WTC11 (cell line): ENCODE measurements at regions not wholly inside any gene's neighbourhood (a gene's known extent, or its start where the extent isn't known, plus 50 kb on each side); places are given as distances from the start of the nearest gene placed in this dataset.

Experiments
- CREB1 ChIP-seq: sonication (generic); formaldehyde crosslinking; IDR thresholded peaks from 2 replicates; pipeline ENCODE4 v1.8.0; 2023; ENCODE audit warnings: mild to moderate bottlenecking, missing genetic modification reagents
- CREM ChIP-seq: sonication (generic); formaldehyde crosslinking; IDR thresholded peaks from 2 replicates; pipeline ENCODE4 v1.8.1; 2022; ENCODE audit warnings: mild to moderate bottlenecking, missing genetic modification reagents, moderate library complexity
- ESRRA ChIP-seq: sonication (generic); formaldehyde crosslinking; IDR thresholded peaks from 2 replicates; pipeline ENCODE4 v1.8.1; 2022; ENCODE audit warnings: mild to moderate bottlenecking, missing genetic modification reagents, borderline replicate concordance
- JUN ChIP-seq: sonication (generic); formaldehyde crosslinking; IDR thresholded peaks from 2 replicates; pipeline ENCODE4 v1.8.0; 2023; ENCODE audit warnings: mild to moderate bottlenecking, missing genetic modification reagents
- NFE2L1 ChIP-seq: sonication (generic); formaldehyde crosslinking; IDR thresholded peaks from 2 replicates; pipeline ENCODE4 v1.8.1; 2023; ENCODE audit warnings: missing genetic modification reagents
- ZNF121 ChIP-seq: sonication (generic); formaldehyde crosslinking; IDR thresholded peaks from 2 replicates; pipeline ENCODE4 v1.8.0; 2023; ENCODE audit warnings: missing genetic modification reagents
- ZNF138 ChIP-seq: sonication (generic); formaldehyde crosslinking; conservative IDR thresholded peaks from 2 replicates; pipeline ENCODE4 v1.8.1; 2022; ENCODE audit warnings: mild to moderate bottlenecking, moderate library complexity, missing genetic modification reagents
- ZNF281 ChIP-seq: sonication (generic); formaldehyde crosslinking; IDR thresholded peaks from 2 replicates; pipeline ENCODE4 v1.8.0; 2023; ENCODE audit warnings: mild to moderate bottlenecking, missing genetic modification reagents
- ZNF317 ChIP-seq: sonication (generic); formaldehyde crosslinking; IDR thresholded peaks from 2 replicates; pipeline ENCODE4 v1.8.1; 2023; ENCODE audit warnings: low read depth, mild to moderate bottlenecking, moderate library complexity, missing genetic modification reagents, borderline replicate concordance
- TF ChIP-seq, protein P1 (sequence below): fragments of 200-600 bp; IDR thresholded peaks from 2 replicates; pipeline ENCODE4 v1.8.0; 2022; ENCODE audit warnings: antibody characterized with exemption
- TF ChIP-seq, protein P2 (sequence below): sonication (generic); formaldehyde crosslinking; conservative IDR thresholded peaks from 2 replicates; pipeline ENCODE4 v1.8.1; 2022; ENCODE audit warnings: mild to moderate bottlenecking, missing genetic modification reagents

DNA sequence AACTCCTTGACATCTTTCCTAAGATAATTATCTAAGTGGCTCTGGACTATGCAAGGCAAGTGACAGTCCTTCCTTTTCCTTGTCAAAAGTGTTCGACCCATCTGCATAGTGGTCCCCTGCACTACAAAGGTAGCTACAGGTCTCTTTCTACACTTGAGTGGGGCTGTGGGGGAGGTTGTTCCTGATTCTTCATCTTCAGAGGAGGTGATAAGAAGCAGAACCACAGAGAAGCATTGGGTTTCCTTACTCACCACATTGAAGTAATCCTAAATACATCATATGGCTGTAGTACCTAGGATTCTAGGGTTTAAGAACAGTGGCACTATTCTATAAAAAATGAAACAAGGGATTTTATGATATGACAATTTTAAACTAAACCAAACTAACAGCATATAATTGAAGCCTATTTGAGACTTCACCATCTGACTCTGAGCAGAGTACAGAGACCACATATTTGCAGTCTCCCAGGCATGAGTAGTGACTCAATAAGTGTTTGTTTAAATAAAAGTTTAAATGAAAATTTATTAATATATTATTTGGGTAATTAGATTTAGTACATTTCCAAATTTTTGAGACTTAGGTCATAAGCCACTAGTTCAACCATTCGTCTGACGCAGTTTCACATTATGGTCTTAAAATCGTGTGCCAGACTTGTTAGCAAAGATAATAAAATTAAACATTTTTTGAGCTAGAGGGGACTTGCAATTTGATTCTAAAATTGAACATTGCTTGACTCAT lies 54.9 kb upstream of the NEK7 start:
- TF ChIP-seq ESRRA (CRISPR knock-in tag) (no peak), CREB1 (no peak), JUN (CRISPR knock-in tag) (no peak), ZNF138 (CRISPR knock-in tag) (no peak), CREM (CRISPR knock-in tag) (no peak), ZNF121 (no peak), ZNF281 (CRISPR knock-in tag) (no peak), NFE2L1 (CRISPR knock-in tag) (no peak), ZNF317 (no peak)
- TF ChIP-seq, protein P1, sequence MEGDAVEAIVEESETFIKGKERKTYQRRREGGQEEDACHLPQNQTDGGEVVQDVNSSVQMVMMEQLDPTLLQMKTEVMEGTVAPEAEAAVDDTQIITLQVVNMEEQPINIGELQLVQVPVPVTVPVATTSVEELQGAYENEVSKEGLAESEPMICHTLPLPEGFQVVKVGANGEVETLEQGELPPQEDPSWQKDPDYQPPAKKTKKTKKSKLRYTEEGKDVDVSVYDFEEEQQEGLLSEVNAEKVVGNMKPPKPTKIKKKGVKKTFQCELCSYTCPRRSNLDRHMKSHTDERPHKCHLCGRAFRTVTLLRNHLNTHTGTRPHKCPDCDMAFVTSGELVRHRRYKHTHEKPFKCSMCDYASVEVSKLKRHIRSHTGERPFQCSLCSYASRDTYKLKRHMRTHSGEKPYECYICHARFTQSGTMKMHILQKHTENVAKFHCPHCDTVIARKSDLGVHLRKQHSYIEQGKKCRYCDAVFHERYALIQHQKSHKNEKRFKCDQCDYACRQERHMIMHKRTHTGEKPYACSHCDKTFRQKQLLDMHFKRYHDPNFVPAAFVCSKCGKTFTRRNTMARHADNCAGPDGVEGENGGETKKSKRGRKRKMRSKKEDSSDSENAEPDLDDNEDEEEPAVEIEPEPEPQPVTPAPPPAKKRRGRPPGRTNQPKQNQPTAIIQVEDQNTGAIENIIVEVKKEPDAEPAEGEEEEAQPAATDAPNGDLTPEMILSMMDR: no peak
- TF ChIP-seq, protein P2, sequence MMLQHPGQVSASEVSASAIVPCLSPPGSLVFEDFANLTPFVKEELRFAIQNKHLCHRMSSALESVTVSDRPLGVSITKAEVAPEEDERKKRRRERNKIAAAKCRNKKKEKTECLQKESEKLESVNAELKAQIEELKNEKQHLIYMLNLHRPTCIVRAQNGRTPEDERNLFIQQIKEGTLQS (CRISPR knock-in tag): no peak
